Esophagus muscularis mucosa (tissue), 4 donors: ENCODE measurements at regions not wholly inside any gene's neighbourhood (a gene's known extent, or its start where the extent isn't known, plus 50 kb on each side); places are given as distances from the start of the nearest gene placed in this dataset.
"Not testable (repeated sequence)": the region's sequence is repeated elsewhere in the genome, so short reads cannot be mapped to it uniquely, and the experiment has no call there.

ENCODE experiments used
- DNase-seq: peaks from one replicate; pipeline ENCODE4 v3.0.0-alpha.2; 2017; ENCODE audit errors: extremely low spot score
- H3K27ac ChIP-seq, 4 donors: fragments of 200-600 bp; sonication (generic); replicated peaks in 1 of 4; 1 replicate in 3 of 4; 2 replicates in 1 of 4; pipeline ENCODE4 v1.5.1; 2016 to 2019; ENCODE audit warnings: mild to moderate bottlenecking in 1 of 4
- H3K27me3 ChIP-seq, 4 donors: fragments of 200-600 bp; sonication (generic); one replicate each; pipeline versions ENCODE4 v1.5.1 to v1.6.0; 2016 to 2019
- H3K36me3 ChIP-seq, 4 donors: fragments of 200-600 bp; sonication (generic); one replicate each; pipeline ENCODE4 v1.5.1; 2016 to 2019
- H3K4me1 ChIP-seq, 4 donors: fragments of 200-600 bp; sonication (generic); one replicate each; pipeline ENCODE4 v1.5.1; 2016 to 2019
- H3K4me3 ChIP-seq, 4 donors: fragments of 200-600 bp; sonication (generic); 1 replicate in 2 of 4; 2 replicates in 2 of 4; pipeline ENCODE4 v1.5.1; 2016 to 2019; ENCODE audit warnings: mild to moderate bottlenecking in 4 of 4, moderate library complexity in 1 of 4
- H3K9me3 ChIP-seq, 4 donors: fragments of 200-600 bp; sonication (generic); 1 replicate in 3 of 4; 2 replicates in 1 of 4; pipeline ENCODE4 v1.5.1; 2016 to 2019
- EP300 ChIP-seq: sonication (generic); formaldehyde crosslinking; IDR thresholded peaks from one replicate; pipeline ENCODE4 v1.6.1; 2017; ENCODE audit warnings: antibody characterized with exemption
- POLR2A ChIP-seq: fragments of 450-650 bp; IDR thresholded peaks from one replicate; pipeline ENCODE4 v1.6.1; 2017; ENCODE audit warnings: antibody characterized with exemption, moderate library complexity, mild to moderate bottlenecking, low read depth
- POLR2AphosphoS5 ChIP-seq, 2 donors: sonication (generic); formaldehyde crosslinking; IDR thresholded peaks; one replicate each; pipeline ENCODE4 v1.6.1; 2017; ENCODE audit warnings: antibody characterized with exemption in 2 of 2
- whole genome bisulfite sequencing: methylation state at CpG from one replicate; pipeline ENCODE4 v1.1.5; 2018; 5-methylcytosine and 5-hydroxymethylcytosine counted together
- intact Hi-C: fragments of 100-400 bp; cut with DNase I; formaldehyde crosslinking; loops from one replicate; pipeline ENCODE4 v1.15.1; 2023
- TF ChIP-seq, protein P1 (sequence below), 3 experiments: fragments of 200-600 bp in 2 of 3; fragments of 450-650 bp in 1 of 3; sonication (generic) in 2 of 3; IDR thresholded peaks; one replicate each; pipeline ENCODE4 v1.5.1; 2017 to 2019; ENCODE audit warnings: antibody characterized with exemption in 3 of 3, mild to moderate bottlenecking in 2 of 3, moderate library complexity in 1 of 3

DNA sequence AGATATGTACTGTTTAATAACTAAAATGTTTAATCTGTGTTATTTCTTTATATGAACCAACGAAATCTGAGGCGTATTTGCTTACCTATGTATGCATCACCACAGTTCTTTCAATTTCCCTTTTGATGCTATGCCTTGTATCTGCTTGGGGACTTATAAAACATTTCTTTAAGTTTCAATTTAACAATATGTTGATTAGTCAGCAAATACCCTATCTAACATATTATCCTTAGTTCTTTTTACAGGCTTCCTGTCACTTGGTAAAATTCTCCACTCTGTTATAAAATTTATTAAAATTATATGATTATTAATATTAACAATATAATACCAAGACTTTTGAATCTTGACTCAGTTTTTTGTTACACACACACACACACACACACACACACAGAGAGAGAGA lies 174.3 kb downstream of the CPS1 start:
- no peaks in the 10 kb centered on the region for H3K4me1 ChIP-seq
- no peak for TF ChIP-seq POLR2AphosphoS5 (IDR thresholded peaks at IDR 0.05)
- TF ChIP-seq, protein P1, sequence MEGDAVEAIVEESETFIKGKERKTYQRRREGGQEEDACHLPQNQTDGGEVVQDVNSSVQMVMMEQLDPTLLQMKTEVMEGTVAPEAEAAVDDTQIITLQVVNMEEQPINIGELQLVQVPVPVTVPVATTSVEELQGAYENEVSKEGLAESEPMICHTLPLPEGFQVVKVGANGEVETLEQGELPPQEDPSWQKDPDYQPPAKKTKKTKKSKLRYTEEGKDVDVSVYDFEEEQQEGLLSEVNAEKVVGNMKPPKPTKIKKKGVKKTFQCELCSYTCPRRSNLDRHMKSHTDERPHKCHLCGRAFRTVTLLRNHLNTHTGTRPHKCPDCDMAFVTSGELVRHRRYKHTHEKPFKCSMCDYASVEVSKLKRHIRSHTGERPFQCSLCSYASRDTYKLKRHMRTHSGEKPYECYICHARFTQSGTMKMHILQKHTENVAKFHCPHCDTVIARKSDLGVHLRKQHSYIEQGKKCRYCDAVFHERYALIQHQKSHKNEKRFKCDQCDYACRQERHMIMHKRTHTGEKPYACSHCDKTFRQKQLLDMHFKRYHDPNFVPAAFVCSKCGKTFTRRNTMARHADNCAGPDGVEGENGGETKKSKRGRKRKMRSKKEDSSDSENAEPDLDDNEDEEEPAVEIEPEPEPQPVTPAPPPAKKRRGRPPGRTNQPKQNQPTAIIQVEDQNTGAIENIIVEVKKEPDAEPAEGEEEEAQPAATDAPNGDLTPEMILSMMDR (IDR thresholded peaks at IDR 0.05), result no peak
- no peak for TF ChIP-seq POLR2A
- no peak for TF ChIP-seq EP300
- intact Hi-C loops, result no loop called here

DNA sequence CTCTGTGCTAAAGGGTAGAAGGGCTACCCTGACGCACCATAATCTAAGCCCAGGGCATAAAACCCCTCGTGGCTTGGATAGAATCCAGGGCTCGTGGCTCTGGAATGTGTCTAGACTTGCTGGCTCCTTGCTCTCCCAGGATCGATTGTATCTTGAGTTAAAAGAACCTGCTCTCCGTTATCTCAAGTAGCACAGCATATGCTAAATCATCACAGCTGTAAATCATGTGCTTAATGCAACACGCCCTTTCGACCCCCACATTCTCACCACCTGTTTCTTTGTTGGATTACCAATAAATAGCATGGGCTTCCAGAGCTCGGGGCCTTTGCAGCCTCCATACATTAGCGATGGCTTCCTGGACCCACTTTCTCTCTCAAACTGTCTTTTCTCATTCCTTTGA lies 190.4 kb downstream of the CPS1 start:
- H3K27me3 ChIP-seq, intact Hi-C loops, DNase-seq, H3K4me1 ChIP-seq, H3K36me3 ChIP-seq, H3K27ac ChIP-seq, H3K9me3 ChIP-seq, H3K4me3 ChIP-seq: not testable (repeated sequence)
- 29% methylated on average over 9 of the region's 9 CpGs for WGBS

More for the DNA sequence above, 174.3 kb downstream of the CPS1 start:
- no peak overlapping the region for H3K4me3 ChIP-seq
- no peak for DNase-seq
- no peaks in the 10 kb centered on the region for H3K36me3 ChIP-seq
- no peaks in the 10 kb centered on the region for H3K9me3 ChIP-seq
- 96% methylated on average over 2 of the region's 2 CpGs for WGBS
- no peak overlapping the region for H3K27ac ChIP-seq
- H3K27me3 ChIP-seq, result no peaks in the 10 kb centered on the region

DNA sequence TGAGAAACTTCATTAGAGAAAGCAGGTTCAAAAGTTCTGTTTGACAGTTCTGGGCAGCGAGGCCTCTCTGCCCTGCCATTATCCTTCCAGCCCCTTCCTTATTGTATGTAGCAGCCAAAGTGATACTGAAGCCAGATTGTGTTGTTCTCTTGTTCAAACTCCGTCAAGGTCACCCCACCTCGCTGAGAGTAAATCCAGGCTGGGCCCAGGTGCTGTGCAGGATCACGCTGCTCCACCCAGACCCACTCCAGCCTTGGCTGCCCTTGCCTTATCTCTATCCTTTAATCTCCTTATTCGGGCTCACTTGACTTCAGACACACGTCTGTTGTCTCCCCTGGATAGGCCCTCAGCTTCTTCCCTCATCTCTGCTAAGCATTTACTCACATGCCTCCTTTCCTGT lies 196.1 kb downstream of the CPS1 start:
- Histone ChIP-seq H3K36me3 (no peaks in the 10 kb centered on the region), H3K4me3 (no peak overlapping the region), H3K27ac (no peak overlapping the region), H3K9me3 (no peaks in the 10 kb centered on the region), H3K27me3 (no peaks in the 10 kb centered on the region), H3K4me1 (no peaks in the 10 kb centered on the region)
- no peak for TF ChIP-seq POLR2A
- TF ChIP-seq, protein P1 (IDR thresholded peaks at IDR 0.05), result no peak
- TF ChIP-seq POLR2AphosphoS5 (IDR thresholded peaks at IDR 0.05), result no peak
- no peak for TF ChIP-seq EP300
- DNase-seq, result no peak
- intact Hi-C loops, result no loop called here
- 49% methylated on average over 6 of the region's 6 CpGs for WGBS

DNA sequence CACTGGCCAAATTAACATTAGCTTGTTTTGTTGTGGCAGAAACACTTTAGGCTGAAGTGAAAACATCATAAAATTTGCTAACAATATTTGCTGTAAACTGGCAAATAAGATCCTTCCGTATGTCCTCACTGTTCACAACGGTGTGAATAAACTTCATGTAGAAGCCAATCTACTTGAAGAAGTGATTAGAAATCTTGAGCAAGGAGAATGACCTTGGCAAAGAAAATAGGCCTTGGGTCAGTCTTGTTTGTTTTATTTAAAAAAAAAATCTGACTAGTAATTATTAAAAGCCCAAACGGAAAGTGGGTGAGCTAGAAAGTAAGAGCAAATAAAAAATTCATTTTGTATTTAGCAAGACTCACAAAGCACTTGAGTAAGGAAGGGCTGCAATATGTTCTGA lies 197.0 kb downstream of the CPS1 start:
- TF ChIP-seq POLR2A, result no peak
- TF ChIP-seq, protein P1 (IDR thresholded peaks at IDR 0.05), result no peak
- TF ChIP-seq POLR2AphosphoS5 (IDR thresholded peaks at IDR 0.05), result no peak
- no peak for TF ChIP-seq EP300
- Histone ChIP-seq H3K4me3 (no peak overlapping the region), H3K27ac (no peak overlapping the region), H3K9me3 (no peaks in the 10 kb centered on the region), H3K27me3 (no peaks in the 10 kb centered on the region), H3K36me3 (no peaks in the 10 kb centered on the region), H3K4me1 (no peaks in the 10 kb centered on the region)
- intact Hi-C loops, result no loop called here
- 65% methylated on average over 3 of the region's 3 CpGs for WGBS
- no peak for DNase-seq

DNA sequence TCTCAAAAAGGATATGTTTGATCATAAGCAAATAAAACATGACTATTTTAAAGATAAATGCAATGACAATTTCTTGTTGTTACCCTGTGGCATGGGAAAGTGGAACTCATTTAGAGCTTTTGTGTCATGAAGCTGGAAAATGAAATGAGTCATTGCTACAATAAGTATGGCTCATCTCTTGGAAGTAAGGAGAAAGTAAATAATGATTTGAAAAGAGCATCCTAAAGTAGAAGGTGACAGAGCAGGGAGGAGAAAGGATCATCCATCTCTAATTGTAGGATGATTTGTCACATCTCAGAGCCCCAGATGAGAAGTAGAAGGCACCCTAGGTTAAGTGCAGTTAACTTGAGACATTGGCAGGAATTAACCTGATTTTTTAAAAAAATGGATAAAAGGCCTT lies 200.5 kb downstream of the CPS1 start:
- TF ChIP-seq POLR2AphosphoS5 (IDR thresholded peaks at IDR 0.05), result no peak
- TF ChIP-seq POLR2A, result no peak
- TF ChIP-seq, protein P1 (IDR thresholded peaks at IDR 0.05), result no peak
- no peak for TF ChIP-seq EP300
- H3K36me3 ChIP-seq, result no peaks in the 10 kb centered on the region
- DNase-seq, result no peak
- H3K4me1 ChIP-seq, result no peaks in the 10 kb centered on the region
- H3K27me3 ChIP-seq, result no peaks in the 10 kb centered on the region
- H3K4me3 ChIP-seq, result no peak overlapping the region
- intact Hi-C loops, result no loop called here
- H3K27ac ChIP-seq, result no peak overlapping the region
- no peaks in the 10 kb centered on the region for H3K9me3 ChIP-seq
